K562 (cell line): ENCODE measurements at regions not wholly inside any gene's neighbourhood (a gene's known extent, or its start where the extent isn't known, plus 50 kb on each side); places are given as distances from the start of the nearest gene placed in this dataset.

Experiments
- ATAC-seq: fragments of 200-7000 bp; cut with Tn5 transposase; 3 replicates; pipeline ENCODE4 v1.9.1; 2020; ENCODE audit warnings: moderate library complexity
- BruUV-seq: library from RNA; stranded (reverse); fragments of 400-500 nt; replicated peaks from 2 replicates; lab custom pipeline; 2021; lab: Mats Ljungman, UMichigan
- CTCF ChIA-PET: fragments of 300-600 bp; formaldehyde crosslinking; extraction: SDS; loops from one replicate; lab custom pipeline; 2021; ENCODE audit warnings: low intra/inter-chr PET ratio; lab: Yijun Ruan, JAX
- POLR2A ChIA-PET: fragments of 300-600, 350-650 bp; sonication (Branson Sonifier 250); formaldehyde crosslinking; extraction: SDS; loops from one replicate; lab custom pipeline; 2021; ENCODE audit warnings: antibody characterized with exemption, inconsistent platforms; lab: Yijun Ruan, JAX
- DNase-seq, 4 experiments: peaks; one replicate each; pipeline versions ENCODE4 v3.0.0 to v3.0.0-alpha.2; 2011 to 2018; ENCODE audit warnings: low spot score in 3 of 4, mixed read lengths in 3 of 4; ENCODE audit errors: extremely low read depth in 1 of 4
- FAIRE-seq: peaks from 2 replicates; lab custom pipeline; 2011; peaks lifted over from hg19 to GRCh38; lab: Jason Lieb, UNC
- H2AFZ ChIP-seq: 2 replicates; pipeline ENCODE4 v1.6.0; 2011; ENCODE audit warnings: low read depth, low read length, control low read depth, inconsistent platforms
- H3K27ac ChIP-seq: fragments of 200-600 bp; 3 replicates; pipeline ENCODE4 v1.8.0; 2011; ENCODE audit warnings: low read depth, mild to moderate bottlenecking, control low read depth, inconsistent platforms, low read length, moderate library complexity, mixed read lengths; ENCODE audit errors: extremely low read depth
- H3K27me3 ChIP-seq, 2 experiments: fragments of 300-600 bp in 1 of 2; 2 replicates in 1 of 2; 3 replicates in 1 of 2; pipeline versions ENCODE4 v1.6.0 to v1.8.0; 2011; ENCODE audit warnings: inconsistent platforms in 2 of 2, low read length in 2 of 2, mild to moderate bottlenecking in 1 of 2, mixed read lengths in 1 of 2, moderate library complexity in 1 of 2; ENCODE audit not compliant: control insufficient read depth in 2 of 2, insufficient read depth in 2 of 2
- H3K36me3 ChIP-seq: fragments of 300-600 bp; 3 replicates; pipeline ENCODE4 v1.8.0; 2011; ENCODE audit warnings: mild to moderate bottlenecking, low read length, inconsistent platforms; ENCODE audit not compliant: control insufficient read depth, insufficient read depth
- H3K4me1 ChIP-seq, 2 experiments: fragments of 200-600 bp in 1 of 2; replicated peaks in 1 of 2; 2 replicates in 1 of 2; 3 replicates in 1 of 2; pipeline versions ENCODE4 v1.5.1 to v1.8.0; 2011; ENCODE audit warnings: inconsistent platforms in 2 of 2, low read length in 2 of 2, mild to moderate bottlenecking in 1 of 2, mixed read lengths in 1 of 2, moderate library complexity in 1 of 2; ENCODE audit not compliant: control insufficient read depth in 2 of 2, insufficient read depth in 2 of 2
- H3K4me2 ChIP-seq: 2 replicates; pipeline ENCODE4 v1.6.1; 2011; ENCODE audit warnings: low read length, control low read depth, inconsistent platforms, mixed read lengths; ENCODE audit not compliant: insufficient read depth
- H3K4me3 ChIP-seq: fragments of 200-600 bp; sonication (generic), shearing (Covaris generic); 2 replicates; pipeline ENCODE4 v1.5.1; 2016; ENCODE audit warnings: control low read depth, inconsistent platforms
- H3K79me2 ChIP-seq: fragments of 200-600 bp; 3 replicates; pipeline ENCODE4 v1.8.0; 2011; ENCODE audit warnings: low read length, inconsistent platforms; ENCODE audit not compliant: control insufficient read depth, insufficient read depth
- H3K9ac ChIP-seq, 2 experiments: 2 replicates each; pipeline versions ENCODE4 v1.6.0 to v1.6.1; 2011; ENCODE audit warnings: low read depth in 2 of 2, low read length in 2 of 2, control low read depth in 1 of 2, inconsistent platforms in 1 of 2, mild to moderate bottlenecking in 1 of 2, mixed read lengths in 1 of 2; ENCODE audit not compliant: insufficient read depth in 1 of 2
- H3K9me1 ChIP-seq: one replicate; pipeline ENCODE4 v1.6.0; 2011; ENCODE audit warnings: inconsistent platforms, mild to moderate bottlenecking, low read length, moderate library complexity; ENCODE audit not compliant: control insufficient read depth, insufficient read depth
- H3K9me3 ChIP-seq: replicated peaks from 2 replicates; pipeline ENCODE4 v1.5.1; 2011; ENCODE audit warnings: low read depth, low read length, inconsistent platforms; ENCODE audit not compliant: control insufficient read depth, insufficient read depth
- H4K20me1 ChIP-seq: replicated peaks from 2 replicates; pipeline ENCODE4 v1.6.1; 2011; ENCODE audit warnings: low read length, inconsistent platforms, mixed read lengths; ENCODE audit not compliant: control insufficient read depth, insufficient read depth
- ARID2 ChIP-seq: fragments of 450-650 bp; IDR thresholded peaks from 2 replicates; pipeline ENCODE4 v1.6.1; 2017; ENCODE audit warnings: antibody characterized with exemption, mild to moderate bottlenecking
- ATF7 ChIP-seq: fragments of 450-650 bp; IDR thresholded peaks from 2 replicates; pipeline ENCODE4 v1.7.1; 2014; ENCODE audit warnings: mild to moderate bottlenecking, moderate library complexity
- BRD4 ChIP-seq: fragments of 200-600 bp; sonication (generic); IDR thresholded peaks from 2 replicates; pipeline ENCODE4 v1.6.1; 2017; ENCODE audit warnings: inconsistent platforms
- EZH2 ChIP-seq: IDR thresholded peaks from 2 replicates; pipeline ENCODE4 v1.6.1; 2012; ENCODE audit warnings: low read depth, mild to moderate bottlenecking, inconsistent platforms, low read length, borderline replicate concordance
- GATA2 ChIP-seq: sonication (generic); formaldehyde crosslinking; IDR thresholded peaks from 2 replicates; pipeline ENCODE4 v1.4.0; 2020; ENCODE audit warnings: mild to moderate bottlenecking, missing genetic modification reagents
- JUN ChIP-seq, 2 experiments: sonication (generic) in 1 of 2; formaldehyde crosslinking in 1 of 2; IDR thresholded peaks; 2 replicates each; pipeline versions ENCODE4 v1.6.1 to v1.8.0; 2012 to 2022; ENCODE audit warnings: borderline replicate concordance in 2 of 2, mild to moderate bottlenecking in 2 of 2, improper control_type of control experiment in 1 of 2, low read depth in 1 of 2, low read length in 1 of 2, missing genetic modification reagents in 1 of 2
- KLF6 ChIP-seq: fragments of 250-450 bp; sonication (Bioruptor Pico); IDR thresholded peaks from 2 replicates; pipeline ENCODE4 v1.4.0; 2020; ENCODE audit warnings: mild to moderate bottlenecking, moderate library complexity, borderline replicate concordance
- MCM5 ChIP-seq: fragments of 450-650 bp; IDR thresholded peaks from 2 replicates; pipeline ENCODE4 v1.6.1; 2016; ENCODE audit warnings: low read depth
- MECOM ChIP-seq: fragments of 250-450 bp; sonication (Bioruptor Pico); IDR thresholded peaks from 2 replicates; pipeline ENCODE4 v1.8.0; 2022; ENCODE audit warnings: inconsistent platforms
- MED1 ChIP-seq: sonication (generic); formaldehyde crosslinking; IDR thresholded peaks from 2 replicates; pipeline ENCODE4 v1.8.1; 2023; ENCODE audit warnings: missing genetic modification reagents, borderline replicate concordance
- TEAD2 ChIP-seq: fragments of 450-650 bp; IDR thresholded peaks from 2 replicates; pipeline ENCODE4 v1.6.1; 2016; ENCODE audit warnings: missing genetic modification characterization, control low read depth, missing compliant biosample characterization
- TRIM28 ChIP-seq: fragments of 450-650 bp; IDR thresholded peaks from 2 replicates; pipeline ENCODE4 v1.6.1; 2017
- XRCC4 ChIP-seq: IDR thresholded peaks from one replicate; pipeline ENCODE4 v1.6.1; 2011; ENCODE audit not compliant: insufficient read depth, insufficient read length; ENCODE audit errors: extremely low read depth
- ZNF239 ChIP-seq: fragments of 250-450 bp; sonication (Bioruptor Pico); IDR thresholded peaks from 2 replicates; pipeline ENCODE4 v1.4.0; 2020; ENCODE audit warnings: mild to moderate bottlenecking
- WGBS: fragments of 100-300 bp; shearing (Covaris generic); methylation state at CpG from one replicate; pipeline ENCODE4 v1.1.6; 2016; ENCODE audit warnings: low coverage, mixed read lengths; ENCODE audit not compliant: insufficient coverage; ENCODE audit errors: missing lambda C conversion rate; 5-methylcytosine and 5-hydroxymethylcytosine counted together
- in situ Hi-C: fragments of 300-500 bp; cut with MboI; formaldehyde crosslinking; loops from 4 replicates; pipeline ENCODE4 v1.15.0; 2018; ENCODE audit warnings: inconsistent platforms, mixed read lengths
- intact Hi-C: fragments of 100-400 bp; cut with micrococcal nuclease; formaldehyde crosslinking; loops from 2 replicates; pipeline ENCODE4 v1.14.2; 2022
- TF ChIP-seq, protein P1 (sequence below): sonication (generic); formaldehyde crosslinking; IDR thresholded peaks from 2 replicates; pipeline ENCODE4 v1.9.0; 2022; ENCODE audit warnings: mild to moderate bottlenecking, missing genetic modification reagents
- TF ChIP-seq, protein P2 (sequence below): IDR thresholded peaks from 2 replicates; pipeline ENCODE4 v1.6.1; 2011; ENCODE audit warnings: borderline replicate concordance, low read depth, mild to moderate bottlenecking, moderate library complexity, low read length; ENCODE audit not compliant: insufficient read depth, poor library complexity, severe bottlenecking
- TF ChIP-seq, protein P3 (sequence below): IDR thresholded peaks from 2 replicates; pipeline ENCODE4 v1.6.1; 2012; ENCODE audit warnings: low read depth, low read length, improper control_type of control experiment, borderline replicate concordance
- TF ChIP-seq, protein P4 (sequence below), 2 experiments: fragments of 450-650 bp; conservative IDR thresholded peaks; 2 replicates each; pipeline ENCODE4 v1.6.1; 2017; ENCODE audit warnings: mild to moderate bottlenecking in 2 of 2, moderate library complexity in 2 of 2

GRCh38 chr10:43739161-43739560, 90.5 kb upstream of the ZNF32 start (continued):
- TF ChIP-seq, protein P1, sequence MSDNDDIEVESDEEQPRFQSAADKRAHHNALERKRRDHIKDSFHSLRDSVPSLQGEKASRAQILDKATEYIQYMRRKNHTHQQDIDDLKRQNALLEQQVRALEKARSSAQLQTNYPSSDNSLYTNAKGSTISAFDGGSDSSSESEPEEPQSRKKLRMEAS = no peak
- TF ChIP-seq TEAD2 (tag) = no peak
- TF ChIP-seq, protein P2, sequence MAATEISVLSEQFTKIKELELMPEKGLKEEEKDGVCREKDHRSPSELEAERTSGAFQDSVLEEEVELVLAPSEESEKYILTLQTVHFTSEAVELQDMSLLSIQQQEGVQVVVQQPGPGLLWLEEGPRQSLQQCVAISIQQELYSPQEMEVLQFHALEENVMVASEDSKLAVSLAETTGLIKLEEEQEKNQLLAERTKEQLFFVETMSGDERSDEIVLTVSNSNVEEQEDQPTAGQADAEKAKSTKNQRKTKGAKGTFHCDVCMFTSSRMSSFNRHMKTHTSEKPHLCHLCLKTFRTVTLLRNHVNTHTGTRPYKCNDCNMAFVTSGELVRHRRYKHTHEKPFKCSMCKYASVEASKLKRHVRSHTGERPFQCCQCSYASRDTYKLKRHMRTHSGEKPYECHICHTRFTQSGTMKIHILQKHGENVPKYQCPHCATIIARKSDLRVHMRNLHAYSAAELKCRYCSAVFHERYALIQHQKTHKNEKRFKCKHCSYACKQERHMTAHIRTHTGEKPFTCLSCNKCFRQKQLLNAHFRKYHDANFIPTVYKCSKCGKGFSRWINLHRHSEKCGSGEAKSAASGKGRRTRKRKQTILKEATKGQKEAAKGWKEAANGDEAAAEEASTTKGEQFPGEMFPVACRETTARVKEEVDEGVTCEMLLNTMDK = no peak
- TF ChIP-seq GATA2 (CRISPR knock-in tag) = no peak
- TF ChIP-seq KLF6 (CRISPR knock-in tag) = no peak
- no peak for TF ChIP-seq MECOM (CRISPR knock-in tag)
- TF ChIP-seq ARID2 = no peak
- no peak for TF ChIP-seq XRCC4
- TF ChIP-seq EZH2 = no peak

DNA sequence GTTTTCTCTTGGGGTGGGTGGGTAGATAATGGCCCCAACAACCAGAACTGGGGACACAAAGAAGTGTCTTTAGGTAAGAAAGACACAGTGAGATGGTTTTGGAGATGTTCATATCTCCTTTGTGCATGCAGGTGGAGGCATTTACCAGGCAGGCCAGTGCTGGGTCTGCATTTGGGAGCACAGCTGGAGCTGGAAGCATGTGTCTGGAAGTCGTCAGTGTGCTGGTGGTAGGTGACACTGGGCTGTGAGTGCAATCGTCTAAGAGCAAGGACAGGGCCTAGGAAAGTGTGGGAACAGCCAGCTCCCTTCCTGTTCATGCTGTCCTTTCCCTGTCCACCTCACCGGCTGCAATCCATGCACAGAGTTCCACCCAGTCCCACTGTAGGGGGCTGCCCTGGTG, 88.3 kb upstream of the ZNF32 start:
- Histone ChIP-seq H3K79me2 (no peaks in the 10 kb centered on the region), H3K9me3 (no peaks in the 10 kb centered on the region), H3K9ac (no peak overlapping the region), H3K9me1 (no peaks in the 10 kb centered on the region), H3K27ac (no peak overlapping the region), H3K4me3 (no peak overlapping the region), H3K4me2 (no peak overlapping the region), H2AFZ (no peak overlapping the region), H3K27me3 (no peaks in the 10 kb centered on the region), H4K20me1 (no peaks in the 10 kb centered on the region; the same call in 1 of the 2 replicates), H3K4me1 (no peaks in the 10 kb centered on the region), H3K36me3 (no peaks in the 10 kb centered on the region)
- intact Hi-C loops (no loop called here), in situ Hi-C loops (no loop called here)
- no TSS peak for BruUV-seq
- WGBS = 0% methylated on average over 3 of the region's 3 CpGs
- ChIA-PET POLR2A (interaction anchor here (0.6 kb wide), 1 partner anchor 42 kb away, joined by 3 read pairs; no protein-coding TSS in a partner anchor), CTCF (no interaction called here)
- FAIRE-seq (no peak), DNase-seq (no peak), ATAC-seq (no peak)
- TF ChIP-seq MCM5 (no peak), MED1 (no peak), ATF7 (no peak), JUN (IDR thresholded peaks at IDR 0.05; ENCODE audit: borderline replicate concordance, low read depth, low read length) (no peak), JUN (CRISPR knock-in tag; IDR thresholded peaks at IDR 0.05; ENCODE audit: borderline replicate concordance) (no peak), TRIM28 (no peak), BRD4 (no peak), ZNF239 (CRISPR knock-in tag) (no peak)
- TF ChIP-seq, protein P3, sequence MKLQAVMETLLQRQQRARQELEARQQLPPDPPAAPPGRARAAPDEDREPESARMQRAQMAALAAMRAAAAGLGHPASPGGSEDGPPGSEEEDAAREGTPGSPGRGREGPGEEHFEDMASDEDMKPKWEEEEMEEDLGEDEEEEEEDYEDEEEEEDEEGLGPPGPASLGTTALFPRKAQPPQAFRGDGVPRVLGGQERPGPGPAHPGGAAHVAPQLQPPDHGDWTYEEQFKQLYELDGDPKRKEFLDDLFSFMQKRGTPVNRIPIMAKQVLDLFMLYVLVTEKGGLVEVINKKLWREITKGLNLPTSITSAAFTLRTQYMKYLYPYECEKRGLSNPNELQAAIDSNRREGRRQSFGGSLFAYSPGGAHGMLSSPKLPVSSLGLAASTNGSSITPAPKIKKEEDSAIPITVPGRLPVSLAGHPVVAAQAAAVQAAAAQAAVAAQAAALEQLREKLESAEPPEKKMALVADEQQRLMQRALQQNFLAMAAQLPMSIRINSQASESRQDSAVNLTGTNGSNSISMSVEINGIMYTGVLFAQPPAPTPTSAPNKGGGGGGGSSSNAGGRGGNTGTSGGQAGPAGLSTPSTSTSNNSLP = no peak
- TF ChIP-seq, protein P4, sequence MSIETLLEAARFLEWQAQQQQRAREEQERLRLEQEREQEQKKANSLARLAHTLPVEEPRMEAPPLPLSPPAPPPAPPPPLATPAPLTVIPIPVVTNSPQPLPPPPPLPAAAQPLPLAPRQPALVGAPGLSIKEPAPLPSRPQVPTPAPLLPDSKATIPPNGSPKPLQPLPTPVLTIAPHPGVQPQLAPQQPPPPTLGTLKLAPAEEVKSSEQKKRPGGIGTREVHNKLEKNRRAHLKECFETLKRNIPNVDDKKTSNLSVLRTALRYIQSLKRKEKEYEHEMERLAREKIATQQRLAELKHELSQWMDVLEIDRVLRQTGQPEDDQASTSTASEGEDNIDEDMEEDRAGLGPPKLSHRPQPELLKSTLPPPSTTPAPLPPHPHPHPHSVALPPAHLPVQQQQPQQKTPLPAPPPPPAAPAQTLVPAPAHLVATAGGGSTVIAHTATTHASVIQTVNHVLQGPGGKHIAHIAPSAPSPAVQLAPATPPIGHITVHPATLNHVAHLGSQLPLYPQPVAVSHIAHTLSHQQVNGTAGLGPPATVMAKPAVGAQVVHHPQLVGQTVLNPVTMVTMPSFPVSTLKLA (conservative IDR thresholded peaks at IDR 0.05) = no peak
